ENCODE measurements at regions not wholly inside any gene's neighbourhood (a gene's known extent, or its start where the extent isn't known, plus 50 kb on each side); places are given as distances from the start of the nearest gene placed in this dataset.

DNA sequence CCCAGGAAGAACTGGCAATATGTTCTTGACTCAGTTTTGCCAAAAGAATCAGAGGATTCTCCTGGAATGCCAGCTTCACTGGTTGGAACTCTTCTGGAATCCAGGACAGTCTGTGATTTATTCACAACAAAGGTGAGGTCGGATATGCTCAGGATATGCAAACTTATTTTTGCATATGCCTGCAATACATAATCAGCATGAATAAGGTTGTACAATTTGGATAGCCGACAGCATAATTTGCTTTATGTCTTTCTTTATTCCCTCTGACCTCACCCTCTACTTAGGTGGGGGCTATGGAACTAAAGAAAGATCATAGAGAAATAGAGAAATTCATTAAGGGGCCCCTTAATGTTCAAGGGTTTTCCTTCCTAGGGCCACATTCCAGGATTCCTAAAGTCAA, 57.6 kb upstream of the AKR1E2 start:
- 75 to 96% methylated on average over 2 of the region's 2 CpGs for WGBS, 2 donors

GRCh38 chr10:4767033-4767814, 58.8 kb upstream of the AKR1E2 start:
- Histone ChIP-seq H3K9me3 (no peaks in the 10 kb centered on the region), H3K27ac (peak overlapping the region in 9 of 10 donors; percentile 4 to 75 (median 39)), H3K4me3 (no peak overlapping the region), H3K36me3 (no peaks in the 10 kb centered on the region), H3K27me3 (no peaks in the 10 kb centered on the region), H3K4me1 (peaks cover 5 to 64% (median 38%) of the 10 kb centered on the region in 9 donors)
- intact Hi-C loops (cut with DNase I), result loop anchor here (2.0 to 10.0 kb wide), 21 partner anchors 65 to 1570 kb away; partner anchors contain the start of gene KLF6 (in 2 of the 10)
- DNase-seq, result peak in 1 of 2 donors; percentile 30
- 27 to 31% methylated on average over 7 of the region's 7 CpGs for WGBS, 2 donors
- peak; percentile 51 to 92 (median 82) for TF ChIP-seq CTCF (IDR thresholded peaks at IDR 0.05)
- peak in 6 of 8 donors; percentile 40 to 72 (median 66) for ATAC-seq

More for the DNA sequence above, 57.6 kb upstream of the AKR1E2 start:
- no peak for TF ChIP-seq CTCF (IDR thresholded peaks at IDR 0.05)
- no peaks in the 10 kb centered on the region for H3K9me3 ChIP-seq
- no peaks in the 10 kb centered on the region for H3K27me3 ChIP-seq
- H3K27ac ChIP-seq, result peak overlapping the region in 2 of 10 donors; percentile 1 to 74
- intact Hi-C loops (cut with DNase I), result loop anchor here (2.0 to 10.0 kb wide), 19 partner anchors 66 to 1531 kb away; partner anchors contain the start of gene KLF6 (in 2 of the 10)
- no peak for DNase-seq
- ATAC-seq, result no peak
- no peaks in the 10 kb centered on the region for H3K36me3 ChIP-seq
- H3K4me1 ChIP-seq, result peaks cover 5 to 64% (median 38%) of the 10 kb centered on the region in 9 donors
- no peak overlapping the region for H3K4me3 ChIP-seq

DNA sequence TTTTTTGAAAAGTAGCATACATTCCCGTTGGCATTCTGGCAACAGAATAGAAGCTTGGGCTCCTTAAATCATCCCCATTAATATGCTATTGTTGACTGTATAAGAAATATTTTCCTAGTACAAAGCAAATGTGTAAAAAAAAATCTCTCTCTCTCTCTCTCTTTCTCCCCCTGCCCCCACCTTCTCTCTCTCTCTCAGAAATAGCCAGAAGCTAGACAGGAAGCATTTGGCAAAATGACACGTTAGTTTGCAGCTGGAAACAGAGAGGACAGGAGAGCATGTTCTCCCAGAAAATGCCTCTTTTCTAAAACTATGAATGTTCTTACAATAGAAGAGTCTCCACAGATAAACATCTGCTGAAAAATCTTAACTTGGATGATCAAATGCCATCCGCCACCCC, 59.6 kb upstream of the AKR1E2 start:
- TF ChIP-seq CTCF (IDR thresholded peaks at IDR 0.05), result no peak
- Histone ChIP-seq H3K27ac (peak overlapping the region in 9 of 10 donors; percentile 4 to 75 (median 39)), H3K9me3 (no peaks in the 10 kb centered on the region), H3K36me3 (no peaks in the 10 kb centered on the region), H3K4me1 (peaks cover 5 to 58% (median 32%) of the 10 kb centered on the region in 9 donors), H3K4me3 (no peak overlapping the region), H3K27me3 (no peaks in the 10 kb centered on the region)
- 41 to 42% methylated on average over 3 of the region's 3 CpGs for WGBS, 2 donors
- DNase-seq (no peak), ATAC-seq (peak in 3 of 8 donors; percentile 24 to 49 (median 36))
- intact Hi-C loops (cut with DNase I), result loop anchor here (1.0 to 10.0 kb wide), 22 partner anchors 64 to 1570 kb away; partner anchors contain the start of gene KLF6 (in 2 of the 10)

DNA sequence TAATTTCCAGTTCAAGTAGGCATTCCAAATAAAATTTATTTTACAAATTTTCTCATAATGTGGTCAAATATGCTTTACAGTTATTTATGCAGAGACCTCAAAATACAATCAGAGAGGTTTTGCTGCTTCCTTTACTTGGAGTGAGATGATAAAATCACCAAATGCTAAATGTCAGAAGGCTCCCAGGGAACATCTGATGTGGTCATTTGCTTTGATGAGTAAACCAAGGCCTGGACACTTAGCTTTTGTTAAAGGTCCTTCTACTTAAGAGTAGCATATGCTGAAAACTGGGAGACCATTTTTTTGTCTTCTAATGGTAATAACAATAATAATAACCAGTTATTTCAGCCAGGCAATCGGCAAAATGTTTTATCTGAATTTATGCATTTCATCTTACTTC, 60.6 kb upstream of the AKR1E2 start:
- DNase-seq (no peak), ATAC-seq (no peak)
- TF ChIP-seq CTCF (IDR thresholded peaks at IDR 0.05), result no peak
- H3K4me3 ChIP-seq, result no peak overlapping the region
- intact Hi-C loops (cut with DNase I), result loop anchor here (5.0 to 10.0 kb wide), 16 partner anchors 63 to 1528 kb away; partner anchors contain the start of gene KLF6 (in 2 of the 10)
- WGBS, 2 donors, result 86 to 97% methylated on average over 1 of the region's 1 CpG
- peak overlapping the region in 3 of 10 donors; percentile 16 to 75 (median 23) for H3K27ac ChIP-seq
- H3K9me3 ChIP-seq, result no peaks in the 10 kb centered on the region
- no peaks in the 10 kb centered on the region for H3K36me3 ChIP-seq
- H3K4me1 ChIP-seq, result peaks cover 4 to 49% (median 29%) of the 10 kb centered on the region in 9 donors
- no peaks in the 10 kb centered on the region for H3K27me3 ChIP-seq
